Peyer's patch (tissue), 4 donors: ENCODE measurements at regions not wholly inside any gene's neighbourhood (a gene's known extent, or its start where the extent isn't known, plus 50 kb on each side); places are given as distances from the start of the nearest gene placed in this dataset.

Source experiments
- CTCF ChIP-seq, 6 experiments: fragments of 450-650 bp in 4 of 6; fragments of 200-600 bp in 2 of 6; sonication (generic) in 1 of 6; IDR thresholded peaks; one replicate each; pipeline ENCODE4 v1.5.1; 2017 to 2019; ENCODE audit warnings: antibody characterized with exemption in 6 of 6, mild to moderate bottlenecking in 3 of 6, moderate library complexity in 1 of 6
- POLR2A ChIP-seq, 2 donors: fragments of 450-650 bp; IDR thresholded peaks; one replicate each; pipeline ENCODE4 v1.5.1; 2017; ENCODE audit warnings: antibody characterized with exemption in 2 of 2, mild to moderate bottlenecking in 2 of 2, moderate library complexity in 2 of 2

- TF ChIP-seq CTCF (IDR thresholded peaks at IDR 0.05) (no peak), POLR2A (IDR thresholded peaks at IDR 0.05) (no peak)
Observed at GRCh38 chr10:44520651-44521050, 135.8 kb upstream of the CXCL12 start.
